ENCODE measurements at regions not wholly inside any gene's neighbourhood (a gene's known extent, or its start where the extent isn't known, plus 50 kb on each side); places are given as distances from the start of the nearest gene placed in this dataset.

DNA sequence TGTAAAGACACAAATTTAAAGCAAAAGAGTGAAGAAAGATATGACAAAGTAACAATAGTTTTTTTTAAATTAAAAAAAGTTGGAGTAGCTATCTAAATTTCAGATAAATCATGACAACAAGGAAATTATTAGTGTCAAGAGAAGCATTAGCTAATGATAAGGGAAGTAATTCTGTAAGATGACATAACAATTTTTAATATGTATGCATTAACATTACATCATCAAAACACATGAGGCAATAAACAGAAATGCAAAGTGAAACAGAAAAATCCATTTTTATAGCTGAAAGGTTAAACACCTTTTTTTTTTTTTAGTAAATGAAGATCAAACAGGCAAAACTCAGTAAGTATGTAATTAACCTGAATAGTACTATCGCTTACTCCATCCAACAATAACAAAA is 804.9 kb upstream of the PRR20A start:
- Histone ChIP-seq H3K27ac (no peak overlapping the region), H3K9me3 (no peaks in the 10 kb centered on the region), H3K27me3 (no peaks in the 10 kb centered on the region), H3K4me3 (no peak overlapping the region), H3K36me3 (no peaks in the 10 kb centered on the region), H3K4me1 (no peaks in the 10 kb centered on the region)
- DNase-seq (no peak), ATAC-seq (no peak)
- intact Hi-C loops (cut with DNase I): no loop called here
- TF ChIP-seq, protein P1, sequence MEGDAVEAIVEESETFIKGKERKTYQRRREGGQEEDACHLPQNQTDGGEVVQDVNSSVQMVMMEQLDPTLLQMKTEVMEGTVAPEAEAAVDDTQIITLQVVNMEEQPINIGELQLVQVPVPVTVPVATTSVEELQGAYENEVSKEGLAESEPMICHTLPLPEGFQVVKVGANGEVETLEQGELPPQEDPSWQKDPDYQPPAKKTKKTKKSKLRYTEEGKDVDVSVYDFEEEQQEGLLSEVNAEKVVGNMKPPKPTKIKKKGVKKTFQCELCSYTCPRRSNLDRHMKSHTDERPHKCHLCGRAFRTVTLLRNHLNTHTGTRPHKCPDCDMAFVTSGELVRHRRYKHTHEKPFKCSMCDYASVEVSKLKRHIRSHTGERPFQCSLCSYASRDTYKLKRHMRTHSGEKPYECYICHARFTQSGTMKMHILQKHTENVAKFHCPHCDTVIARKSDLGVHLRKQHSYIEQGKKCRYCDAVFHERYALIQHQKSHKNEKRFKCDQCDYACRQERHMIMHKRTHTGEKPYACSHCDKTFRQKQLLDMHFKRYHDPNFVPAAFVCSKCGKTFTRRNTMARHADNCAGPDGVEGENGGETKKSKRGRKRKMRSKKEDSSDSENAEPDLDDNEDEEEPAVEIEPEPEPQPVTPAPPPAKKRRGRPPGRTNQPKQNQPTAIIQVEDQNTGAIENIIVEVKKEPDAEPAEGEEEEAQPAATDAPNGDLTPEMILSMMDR (IDR thresholded peaks at IDR 0.05): no peak

DNA sequence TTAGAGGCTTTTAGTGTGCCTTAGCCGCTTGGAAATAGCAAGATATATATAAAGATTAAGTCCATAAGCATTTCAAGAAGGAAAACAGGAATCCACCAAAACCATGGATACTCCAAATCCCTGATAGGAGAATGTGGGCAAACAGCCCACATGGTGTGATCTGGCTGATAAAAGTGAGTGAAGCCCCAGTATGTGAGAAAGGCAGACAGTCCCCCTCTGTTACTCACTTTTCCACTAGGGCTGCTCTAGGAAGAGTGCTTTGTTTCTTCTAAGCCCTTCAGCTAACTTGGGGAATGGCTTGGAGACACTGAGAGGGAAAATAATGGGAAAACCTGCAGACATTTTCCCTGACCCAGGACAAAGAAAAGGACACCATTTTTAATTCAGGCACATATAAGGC is 802.3 kb upstream of the PRR20A start:
- H3K9me3 ChIP-seq: no peaks in the 10 kb centered on the region
- no peaks in the 10 kb centered on the region for H3K4me1 ChIP-seq
- TF ChIP-seq, protein P1 (IDR thresholded peaks at IDR 0.05): no peak
- H3K36me3 ChIP-seq: no peaks in the 10 kb centered on the region
- no peak overlapping the region for H3K27ac ChIP-seq
- intact Hi-C loops (cut with DNase I): no loop called here
- DNase-seq (no peak), ATAC-seq (no peak)
- no peaks in the 10 kb centered on the region for H3K27me3 ChIP-seq
- H3K4me3 ChIP-seq: no peak overlapping the region

DNA sequence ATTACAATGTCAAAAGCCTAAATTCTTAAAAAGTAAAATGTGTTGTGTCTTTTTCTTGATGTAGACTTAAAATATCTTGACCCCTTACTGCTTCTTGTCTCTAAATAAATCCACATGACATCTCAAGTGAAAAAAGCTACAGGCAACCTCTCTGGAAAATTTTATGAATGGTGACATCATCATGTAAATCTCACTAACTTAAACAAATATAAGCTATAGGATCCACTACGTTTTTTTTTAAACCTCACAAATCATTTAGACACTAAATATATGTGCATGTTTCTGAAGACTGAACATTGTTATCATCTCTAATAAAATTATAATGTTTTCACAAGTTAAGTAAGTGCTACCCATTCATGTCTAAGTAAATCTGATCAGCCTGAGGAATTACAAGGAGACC is 793.7 kb upstream of the PRR20A start:
- H3K9me3 ChIP-seq: no peaks in the 10 kb centered on the region
- H3K27ac ChIP-seq: no peak overlapping the region
- H3K27me3 ChIP-seq: no peaks in the 10 kb centered on the region
- H3K4me1 ChIP-seq: no peaks in the 10 kb centered on the region
- DNase-seq (no peak), ATAC-seq (no peak)
- intact Hi-C loops (cut with DNase I): no loop called here
- no peak overlapping the region for H3K4me3 ChIP-seq
- no peaks in the 10 kb centered on the region for H3K36me3 ChIP-seq
- TF ChIP-seq, protein P1 (IDR thresholded peaks at IDR 0.05): no peak

DNA sequence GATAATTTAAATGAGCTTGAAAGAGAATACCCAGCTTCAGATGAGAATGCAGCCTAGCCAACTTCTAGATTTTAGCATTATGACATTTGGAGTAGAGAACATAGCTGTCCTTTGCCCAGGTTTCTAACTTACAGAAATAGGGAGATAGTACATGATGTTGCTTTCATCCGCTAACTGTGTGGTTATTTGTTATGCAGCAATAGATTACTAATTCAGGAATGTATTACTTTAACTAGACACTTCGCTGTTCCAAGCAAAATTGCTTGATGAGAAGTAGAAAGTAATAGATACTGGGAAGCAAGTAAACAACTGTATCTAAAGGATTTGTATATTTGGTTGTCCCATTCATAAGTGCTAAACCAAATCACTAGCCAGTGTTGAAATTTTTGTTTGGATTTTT is 790.9 kb upstream of the PRR20A start:
- intact Hi-C loops (cut with DNase I): no loop called here
- Histone ChIP-seq H3K9me3 (no peaks in the 10 kb centered on the region), H3K27ac (no peak overlapping the region), H3K4me3 (no peak overlapping the region), H3K4me1 (no peaks in the 10 kb centered on the region), H3K36me3 (no peaks in the 10 kb centered on the region), H3K27me3 (no peaks in the 10 kb centered on the region)
- no peak for ATAC-seq
- DNase-seq: no peak
- TF ChIP-seq, protein P1 (IDR thresholded peaks at IDR 0.05): no peak

DNA sequence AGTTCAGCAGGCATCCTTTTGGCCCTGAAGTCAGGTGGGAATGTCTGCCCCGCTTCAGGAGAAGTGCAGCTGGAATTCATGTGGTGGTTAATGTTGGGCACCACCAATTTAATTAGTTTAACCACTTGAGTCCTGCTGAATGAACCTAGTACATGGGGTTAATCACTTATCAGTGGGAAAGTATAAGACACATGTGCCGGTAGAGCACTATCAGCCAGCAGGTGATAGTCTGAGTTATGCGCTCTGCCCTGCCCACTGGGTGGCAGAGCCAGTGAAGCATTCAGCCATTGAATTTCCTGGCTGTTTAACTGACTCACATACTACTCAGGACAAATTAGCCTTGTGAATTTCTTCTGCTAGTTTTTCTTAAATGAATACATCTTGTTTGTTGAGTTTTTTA is 789.7 kb upstream of the PRR20A start:
- DNase-seq (no peak), ATAC-seq (no peak)
- no peaks in the 10 kb centered on the region for H3K36me3 ChIP-seq
- H3K27ac ChIP-seq: no peak overlapping the region
- no peaks in the 10 kb centered on the region for H3K27me3 ChIP-seq
- no peaks in the 10 kb centered on the region for H3K9me3 ChIP-seq
- intact Hi-C loops (cut with DNase I): no loop called here
- TF ChIP-seq, protein P1 (IDR thresholded peaks at IDR 0.05): no peak
- no peak overlapping the region for H3K4me3 ChIP-seq
- H3K4me1 ChIP-seq: no peaks in the 10 kb centered on the region

DNA sequence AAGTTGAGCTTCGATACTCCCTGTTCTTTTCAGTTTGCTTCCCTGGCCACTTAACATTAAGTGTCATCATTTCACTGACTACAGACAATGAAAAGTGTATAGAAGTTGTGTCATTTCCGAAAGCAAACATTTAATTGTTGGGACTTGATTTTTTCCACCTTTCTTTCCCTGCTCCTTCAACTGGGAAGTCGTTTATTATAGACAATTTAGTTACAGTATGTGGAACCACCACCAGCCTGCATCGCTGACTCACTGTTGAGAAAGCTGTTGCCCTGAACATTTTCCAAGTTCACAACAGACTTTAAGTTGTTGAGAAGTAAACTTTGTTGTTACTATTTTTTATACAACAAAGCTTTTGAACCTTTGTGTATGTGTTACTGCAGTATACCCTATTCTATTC is 788.4 kb upstream of the PRR20A start:
- no peak overlapping the region for H3K27ac ChIP-seq
- H3K9me3 ChIP-seq: no peaks in the 10 kb centered on the region
- no peak for DNase-seq
- TF ChIP-seq, protein P1 (IDR thresholded peaks at IDR 0.05): no peak
- ATAC-seq: no peak
- no peaks in the 10 kb centered on the region for H3K36me3 ChIP-seq
- H3K27me3 ChIP-seq: no peaks in the 10 kb centered on the region
- H3K4me3 ChIP-seq: no peak overlapping the region
- intact Hi-C loops (cut with DNase I): no loop called here
- H3K4me1 ChIP-seq: no peaks in the 10 kb centered on the region

All from upper lobe of right lung (tissue), 1 donor.